Osteocyte (in vitro differentiated cells): ENCODE measurements at regions not wholly inside any gene's neighbourhood (a gene's known extent, or its start where the extent isn't known, plus 50 kb on each side); places are given as distances from the start of the nearest gene placed in this dataset.

Experiments used
- DNase-seq: peaks from one replicate; pipeline ENCODE4 v3.0.0; 2021; ENCODE audit warnings: mixed read lengths; ENCODE audit not compliant: unreplicated experiment; ENCODE audit errors: extremely low spot score
- H3K27ac Mint-ChIP-seq: one replicate; pipeline ENCODE4 v1.8.0; 2021; ENCODE audit warnings: mild to moderate bottlenecking, mixed read lengths; ENCODE audit not compliant: unreplicated experiment
- H3K27me3 Mint-ChIP-seq: one replicate; pipeline ENCODE4 v1.8.0; 2021; ENCODE audit warnings: mixed read lengths; ENCODE audit not compliant: unreplicated experiment
- H3K36me3 Mint-ChIP-seq: one replicate; pipeline ENCODE4 v1.8.0; 2021; ENCODE audit warnings: mixed read lengths; ENCODE audit not compliant: unreplicated experiment
- H3K4me1 Mint-ChIP-seq: one replicate; pipeline ENCODE4 v1.8.0; 2021; ENCODE audit warnings: mixed read lengths; ENCODE audit not compliant: unreplicated experiment
- H3K4me3 Mint-ChIP-seq: one replicate; pipeline ENCODE4 v1.8.0; 2021; ENCODE audit warnings: mild to moderate bottlenecking, moderate library complexity, mixed read lengths; ENCODE audit not compliant: unreplicated experiment
- H3K9me3 Mint-ChIP-seq: one replicate; pipeline ENCODE4 v1.8.0; 2021; ENCODE audit warnings: mixed read lengths; ENCODE audit not compliant: unreplicated experiment
- CTCF ChIP-seq: fragments of 200-600 bp; sonication (generic); IDR thresholded peaks from 2 replicates; pipeline ENCODE4 v1.5.0; 2021; ENCODE audit warnings: antibody characterized with exemption, mild to moderate bottlenecking, moderate library complexity

- Mint-ChIP-seq H3K4me1 (no peaks in the 10 kb centered on the region), H3K27me3 (no peaks in the 10 kb centered on the region), H3K9me3 (no peaks in the 10 kb centered on the region), H3K27ac (no peak overlapping the region), H3K36me3 (no peaks in the 10 kb centered on the region), H3K4me3 (no peak overlapping the region)
- no peak for DNase-seq
- TF ChIP-seq CTCF, result no peak
These were observed 194.4 kb downstream of the FOXA2 start for GRCh38 chr20:22389836-22390542.

GRCh38 chr20:22387452-22387851 lies 196.9 kb downstream of the FOXA2 start:
- TF ChIP-seq CTCF, result no peak
- H3K4me1 Mint-ChIP-seq, result no peaks in the 10 kb centered on the region
- no peaks in the 10 kb centered on the region for H3K27me3 Mint-ChIP-seq
- no peak overlapping the region for H3K4me3 Mint-ChIP-seq
- no peaks in the 10 kb centered on the region for H3K9me3 Mint-ChIP-seq
- DNase-seq, result no peak
- no peaks in the 10 kb centered on the region for H3K36me3 Mint-ChIP-seq
- no peak overlapping the region for H3K27ac Mint-ChIP-seq

- H3K4me3 Mint-ChIP-seq, result no peak overlapping the region
- no peaks in the 10 kb centered on the region for H3K4me1 Mint-ChIP-seq
- H3K27ac Mint-ChIP-seq, result no peak overlapping the region
- no peaks in the 10 kb centered on the region for H3K9me3 Mint-ChIP-seq
- no peak for DNase-seq
- no peaks in the 10 kb centered on the region for H3K27me3 Mint-ChIP-seq
- TF ChIP-seq CTCF, result no peak
- H3K36me3 Mint-ChIP-seq, result no peaks in the 10 kb centered on the region
These were observed 198.1 kb downstream of the FOXA2 start for GRCh38 chr20:22386306-22386623.

GRCh38 chr20:22385602-22386305 lies 198.6 kb downstream of the FOXA2 start:
- no peak for TF ChIP-seq CTCF
- H3K9me3 Mint-ChIP-seq, result no peaks in the 10 kb centered on the region
- no peaks in the 10 kb centered on the region for H3K36me3 Mint-ChIP-seq
- H3K4me1 Mint-ChIP-seq, result no peaks in the 10 kb centered on the region
- H3K4me3 Mint-ChIP-seq, result no peak overlapping the region
- no peaks in the 10 kb centered on the region for H3K27me3 Mint-ChIP-seq
- DNase-seq, result no peak
- no peak overlapping the region for H3K27ac Mint-ChIP-seq

- Mint-ChIP-seq H3K4me1 (no peaks in the 10 kb centered on the region), H3K27ac (no peak overlapping the region), H3K9me3 (no peaks in the 10 kb centered on the region), H3K4me3 (no peak overlapping the region), H3K36me3 (no peaks in the 10 kb centered on the region), H3K27me3 (no peaks in the 10 kb centered on the region)
- no peak for TF ChIP-seq CTCF
- DNase-seq, result no peak
These were observed 199.4 kb downstream of the FOXA2 start for GRCh38 chr20:22384978-22385377.
